ENCODE measurements at regions not wholly inside any gene's neighbourhood (a gene's known extent, or its start where the extent isn't known, plus 50 kb on each side); places are given as distances from the start of the nearest gene placed in this dataset.

- H3K9me1 ChIP-seq (ENCODE audit: control insufficient read depth, extremely low read depth, insufficient read depth, low read length): no peaks in the 10 kb centered on the region
- no peaks in the 10 kb centered on the region for H3K79me2 ChIP-seq (ENCODE audit: control insufficient read depth, insufficient read depth, low read length)
- H3K9ac ChIP-seq (ENCODE audit: control insufficient read depth, extremely low read depth, insufficient read depth, low read length): no peak overlapping the region
- H4K20me1 ChIP-seq (ENCODE audit: control insufficient read depth, extremely low read depth, insufficient read depth, low read length): no peaks in the 10 kb centered on the region
- H2AFZ ChIP-seq (ENCODE audit: control insufficient read depth, low read length): no peak overlapping the region
- no peak overlapping the region for H3K27ac ChIP-seq (ENCODE audit: control insufficient read depth, insufficient read depth, low read length)
- H3K9me3 ChIP-seq (ENCODE audit: control insufficient read depth, low read depth, low read length): no peaks in the 10 kb centered on the region
- FAIRE-seq (no peak), DNase-seq (ENCODE audit: low read depth, low spot score) (no peak)
- H3K4me1 ChIP-seq (ENCODE audit: control insufficient read depth, extremely low read depth, insufficient read depth, low read length): no peaks in the 10 kb centered on the region
- dilution Hi-C loops (cut with MboI; ENCODE audit: extremely low pct_ligation_motif_present, low sequenced_read_pairs): no loop called here
- H3K36me3 ChIP-seq (ENCODE audit: control insufficient read depth in 2 of 2, extremely low read depth in 1 of 2, insufficient read depth in 2 of 2, low read length in 2 of 2): no peaks in the 10 kb centered on the region
- TF ChIP-seq EZH2 (IDR thresholded peaks at IDR 0.05; ENCODE audit: low read length) (no peak), CTCF (optimal IDR thresholded peaks at IDR 0.05 in 1 of 3, IDR thresholded peaks at IDR 0.05 in 1 of 3, conservative IDR thresholded peaks at IDR 0.05 in 1 of 3; ENCODE audit: extremely low read depth in 1 of 3, insufficient read depth in 2 of 3, low read length in 3 of 3) (no peak)
- no peak overlapping the region for H3K4me2 ChIP-seq (ENCODE audit: control insufficient read depth, extremely low read depth, insufficient read depth, low read depth, low read length)
- H3K4me3 ChIP-seq (ENCODE audit: control insufficient read depth in 2 of 3, extremely low read depth in 1 of 3, insufficient read depth in 2 of 3, low read depth in 1 of 3, low read length in 3 of 3): no peak overlapping the region
- H3K27me3 ChIP-seq (ENCODE audit: control insufficient read depth, extremely low read depth, insufficient read depth, low read length): no peaks in the 10 kb centered on the region
These were observed 701.0 kb upstream of the PITX2 start for GRCh38 chr4:111323916-111324315.

DNA sequence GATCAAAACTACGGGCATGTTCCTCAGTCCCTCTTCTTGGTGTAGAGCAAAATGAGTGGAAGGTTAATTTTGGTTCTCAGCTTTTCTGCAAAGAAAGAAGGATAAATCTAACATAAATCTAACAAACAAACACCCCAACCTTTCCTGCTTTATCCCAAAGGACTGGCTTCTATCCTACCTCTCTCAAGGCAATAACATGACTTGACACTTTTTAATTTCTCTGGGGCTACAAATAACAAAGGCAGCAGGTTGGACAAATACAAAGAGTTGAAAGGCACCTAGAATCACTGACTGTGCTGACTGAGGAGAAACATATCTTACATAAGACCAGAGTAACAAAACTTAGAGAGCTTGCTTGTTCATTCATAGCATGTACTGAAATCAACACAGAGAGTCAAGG lies 703.6 kb upstream of the PITX2 start:
- Histone ChIP-seq H3K4me3 (ENCODE audit: control insufficient read depth in 2 of 3, extremely low read depth in 1 of 3, insufficient read depth in 2 of 3, low read depth in 1 of 3, low read length in 3 of 3) (no peak overlapping the region), H2AFZ (ENCODE audit: control insufficient read depth, low read length) (no peak overlapping the region), H3K4me1 (ENCODE audit: control insufficient read depth, extremely low read depth, insufficient read depth, low read length) (no peaks in the 10 kb centered on the region), H3K27me3 (ENCODE audit: control insufficient read depth, extremely low read depth, insufficient read depth, low read length) (no peaks in the 10 kb centered on the region), H4K20me1 (ENCODE audit: control insufficient read depth, extremely low read depth, insufficient read depth, low read length) (no peaks in the 10 kb centered on the region), H3K9ac (ENCODE audit: control insufficient read depth, extremely low read depth, insufficient read depth, low read length) (no peak overlapping the region), H3K79me2 (ENCODE audit: control insufficient read depth, insufficient read depth, low read length) (no peaks in the 10 kb centered on the region), H3K9me3 (ENCODE audit: control insufficient read depth, low read depth, low read length) (no peaks in the 10 kb centered on the region), H3K27ac (ENCODE audit: control insufficient read depth, insufficient read depth, low read length) (no peak overlapping the region), H3K9me1 (ENCODE audit: control insufficient read depth, extremely low read depth, insufficient read depth, low read length) (no peaks in the 10 kb centered on the region), H3K4me2 (ENCODE audit: control insufficient read depth, extremely low read depth, insufficient read depth, low read depth, low read length) (no peak overlapping the region), H3K36me3 (ENCODE audit: control insufficient read depth in 2 of 2, extremely low read depth in 1 of 2, insufficient read depth in 2 of 2, low read length in 2 of 2) (no peaks in the 10 kb centered on the region)
- dilution Hi-C loops (cut with MboI; ENCODE audit: extremely low pct_ligation_motif_present, low sequenced_read_pairs): no loop called here
- no peak for FAIRE-seq
- TF ChIP-seq CTCF (optimal IDR thresholded peaks at IDR 0.05 in 1 of 3, IDR thresholded peaks at IDR 0.05 in 1 of 3, conservative IDR thresholded peaks at IDR 0.05 in 1 of 3; ENCODE audit: extremely low read depth in 1 of 3, insufficient read depth in 2 of 3, low read length in 3 of 3) (no peak), EZH2 (IDR thresholded peaks at IDR 0.05; ENCODE audit: low read length) (no peak)
- no peak for DNase-seq (ENCODE audit: low read depth, low spot score)

All from keratinocyte (primary cell).